Inflammatory macrophage (primary cell): ENCODE measurements at regions not wholly inside any gene's neighbourhood (a gene's known extent, or its start where the extent isn't known, plus 50 kb on each side); places are given as distances from the start of the nearest gene placed in this dataset.
"Not testable (repeated sequence)": the region's sequence is repeated elsewhere in the genome, so short reads cannot be mapped to it uniquely, and the experiment has no call there.

Experiments used
- DNase-seq, 2 donors: peaks; one replicate each; pipeline ENCODE4 v3.0.0-alpha.2; 2020 to 2022

DNA sequence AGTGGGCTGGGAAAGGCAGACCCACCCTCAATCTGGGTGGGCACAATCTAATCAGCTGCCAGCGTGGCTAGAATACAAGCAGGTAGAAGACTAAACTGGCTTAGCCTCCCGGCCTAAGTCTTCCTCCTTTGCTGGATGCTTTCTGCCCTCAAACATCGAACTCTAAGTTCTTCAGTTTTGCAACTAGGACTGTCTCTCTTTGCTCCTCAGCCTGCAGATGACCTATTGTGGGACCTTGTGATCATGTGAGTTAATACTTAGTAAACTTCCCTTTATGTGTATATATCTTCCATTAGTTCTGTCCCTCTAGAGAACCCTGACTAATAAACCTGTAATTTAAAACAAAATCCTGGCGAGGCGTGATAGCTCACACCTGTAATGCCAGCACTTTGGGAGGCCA is 51.8 kb upstream of the SLC39A8 start:
- DNase-seq, result peak; percentile 74 to 86

DNA sequence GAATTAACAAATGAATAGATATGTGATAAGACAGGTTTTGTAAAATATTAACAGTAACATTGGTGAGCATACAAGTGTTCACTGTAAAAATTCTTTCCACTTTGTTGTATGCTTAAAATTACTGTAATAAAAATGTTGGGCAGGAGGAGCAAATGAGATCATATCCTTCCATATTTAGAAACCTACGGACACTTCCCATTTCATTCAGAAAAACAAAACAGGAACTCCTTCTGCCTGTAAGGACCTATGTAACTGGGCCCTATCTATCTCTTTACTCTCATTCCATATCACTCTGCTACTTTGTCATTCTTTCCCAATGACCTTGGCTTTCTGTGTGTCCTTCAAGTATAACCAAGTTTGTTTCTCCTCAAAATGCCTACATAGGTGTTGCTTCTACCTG is 53.7 kb upstream of the SLC39A8 start:
- peak; percentile 59 to 83 for DNase-seq

GRCh38 chr4:102400898-102401297 is 55.6 kb upstream of the SLC39A8 start:
- no peak for DNase-seq

DNA sequence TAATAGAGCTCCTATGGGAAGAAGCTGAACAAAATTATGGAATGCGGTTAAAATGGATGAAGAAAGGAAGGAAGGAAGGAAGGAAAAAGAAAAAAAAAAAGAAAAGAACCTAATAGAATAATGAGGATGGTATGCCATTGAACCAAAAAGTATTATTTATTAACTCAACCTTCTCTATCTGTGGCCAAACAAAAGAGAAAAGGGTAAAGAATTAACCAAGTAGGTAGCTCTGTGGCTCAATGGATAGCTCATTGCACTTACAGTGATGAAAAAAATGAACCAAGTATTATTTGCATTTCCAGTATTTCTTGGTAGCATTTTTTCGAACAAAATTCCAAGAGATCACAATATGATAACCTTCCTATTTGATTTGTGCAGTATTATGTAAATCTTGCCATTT is 56.9 kb upstream of the SLC39A8 start:
- no peak for DNase-seq

DNA sequence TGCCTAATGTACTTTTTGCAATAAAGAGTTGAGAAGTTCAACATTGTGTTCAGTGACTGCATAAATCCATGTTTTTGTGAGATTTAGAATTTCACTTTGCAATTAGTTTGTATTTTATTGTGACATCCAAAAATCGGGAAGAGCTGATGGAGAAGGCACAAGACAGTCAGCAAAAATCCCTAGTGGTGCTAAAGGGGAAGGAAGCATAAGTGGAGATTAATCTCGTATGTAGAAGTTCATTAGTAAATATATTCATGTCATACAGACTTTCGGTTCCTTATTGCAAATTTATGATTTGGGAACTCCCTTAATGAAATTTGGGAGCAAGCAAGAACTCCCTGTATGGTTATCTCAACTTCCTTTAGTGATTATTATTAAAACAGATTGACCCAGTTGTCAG is 57.8 kb upstream of the SLC39A8 start:
- peak; percentile 72 to 85 for DNase-seq

DNA sequence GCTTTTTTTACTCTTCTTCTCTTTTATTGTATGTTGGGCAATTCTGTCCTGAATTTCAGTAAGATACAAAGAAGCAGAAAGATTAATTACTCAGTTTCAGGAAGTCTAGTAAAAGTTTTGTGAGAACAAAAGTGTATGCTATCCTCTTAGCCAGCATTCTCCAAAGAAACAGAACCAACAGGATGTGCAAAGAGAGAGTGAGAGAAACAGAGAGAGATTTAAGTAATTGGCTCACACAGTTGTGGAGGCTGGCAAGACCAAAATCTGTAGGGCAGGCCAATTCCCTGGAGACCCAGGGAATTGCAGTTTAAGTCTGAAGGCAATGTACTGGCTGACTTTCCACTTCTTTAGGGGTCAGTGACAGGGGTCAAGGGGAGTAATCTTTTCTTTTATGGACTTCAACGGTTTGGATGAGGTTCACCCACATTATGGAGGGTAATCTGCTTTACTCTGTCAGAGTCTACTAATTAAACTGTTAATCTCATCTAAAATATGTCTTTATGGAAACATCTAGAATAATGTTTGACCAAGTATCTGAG is 59.2 kb upstream of the SLC39A8 start:
- DNase-seq, result peak in 1 of 2 donors; percentile 70

- no peak for DNase-seq
These were observed 60.6 kb upstream of the SLC39A8 start for GRCh38 chr4:102405821-102406401.

DNA sequence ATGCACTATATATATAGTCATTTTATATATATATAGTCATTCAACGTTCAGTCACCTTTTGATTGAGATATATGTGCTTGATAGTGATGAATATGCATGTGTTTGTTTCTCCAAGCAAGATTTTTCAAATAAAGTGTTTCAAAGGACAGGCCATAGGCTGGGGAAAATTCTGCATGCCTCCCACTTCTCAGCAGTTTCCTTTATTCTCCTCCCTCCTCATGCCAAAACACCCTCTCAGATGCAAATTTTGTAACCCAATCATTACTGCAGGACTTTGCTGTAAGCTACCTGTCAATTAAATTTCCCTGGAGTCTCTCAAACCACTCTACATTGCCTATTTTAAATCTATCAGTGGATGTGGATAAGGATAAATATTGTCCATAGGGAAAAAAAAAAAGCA is 65.6 kb upstream of the SLC39A8 start:
- not testable (repeated sequence) for DNase-seq

DNA sequence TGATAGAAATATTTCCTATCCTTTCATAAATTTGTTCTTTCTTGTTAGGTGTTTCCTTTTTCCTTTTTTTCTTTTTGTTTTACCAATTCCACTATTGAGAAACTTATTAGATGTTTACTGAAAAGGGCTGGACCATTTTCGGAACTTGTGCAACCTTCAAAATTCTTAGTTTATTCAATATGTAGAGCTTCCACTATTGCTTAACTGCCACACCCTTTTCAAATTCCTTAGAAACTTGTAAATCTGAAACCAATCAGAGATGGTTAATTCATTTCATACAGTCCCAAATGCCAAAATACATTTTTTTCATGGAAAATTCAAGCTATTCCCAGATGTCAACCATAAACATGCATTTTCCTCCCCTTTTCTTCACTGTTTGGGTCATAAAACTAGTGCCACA is 66.1 kb upstream of the SLC39A8 start:
- peak in 1 of 2 donors; percentile 48 for DNase-seq

- no peak for DNase-seq
These were observed 71.5 kb upstream of the SLC39A8 start for GRCh38 chr4:102416765-102417164.

DNA sequence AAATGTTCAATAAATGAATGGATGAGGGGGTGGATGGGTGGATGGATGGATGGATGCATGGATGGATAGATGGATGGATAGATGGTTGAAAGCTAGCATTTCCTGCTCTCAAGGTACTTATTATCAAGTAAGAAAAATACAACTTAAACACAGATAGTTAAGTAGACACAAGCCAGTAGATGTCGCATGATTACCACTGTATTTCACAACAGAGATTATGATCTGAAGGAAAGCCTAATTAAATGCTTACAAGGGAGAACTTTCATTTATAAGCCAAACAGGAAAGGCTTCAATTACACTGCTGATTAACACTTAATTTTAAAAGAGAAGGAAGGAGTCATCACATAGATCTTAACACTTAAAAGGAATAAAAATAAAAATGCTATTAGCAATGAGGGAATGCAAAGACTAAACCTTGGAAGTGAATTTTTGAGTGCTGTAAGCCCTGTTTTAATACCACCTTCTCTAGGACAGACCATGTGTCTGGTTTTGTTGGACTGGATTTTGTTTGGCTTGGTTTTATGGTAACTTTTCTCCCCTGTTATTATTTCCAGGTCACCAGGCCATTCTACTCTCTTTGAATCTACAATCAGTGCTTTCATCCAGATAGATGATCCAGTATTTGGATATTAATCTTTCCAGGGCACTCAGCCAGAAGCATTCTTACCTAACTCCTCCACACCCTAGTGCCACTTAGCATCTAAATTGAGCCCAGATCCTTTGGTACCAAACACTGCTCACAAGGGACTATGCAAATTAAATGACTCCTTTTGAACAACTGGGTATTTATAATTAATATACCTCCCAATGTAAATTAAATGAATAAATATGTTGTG is 75.5 kb upstream of the SLC39A8 start:
- DNase-seq, result no peak

GRCh38 chr4:102422843-102423242 is 77.6 kb upstream of the SLC39A8 start:
- DNase-seq, result no peak

- no peak for DNase-seq
These were observed 77.8 kb upstream of the NFKB1 start for GRCh38 chr4:102423375-102423774.

DNA sequence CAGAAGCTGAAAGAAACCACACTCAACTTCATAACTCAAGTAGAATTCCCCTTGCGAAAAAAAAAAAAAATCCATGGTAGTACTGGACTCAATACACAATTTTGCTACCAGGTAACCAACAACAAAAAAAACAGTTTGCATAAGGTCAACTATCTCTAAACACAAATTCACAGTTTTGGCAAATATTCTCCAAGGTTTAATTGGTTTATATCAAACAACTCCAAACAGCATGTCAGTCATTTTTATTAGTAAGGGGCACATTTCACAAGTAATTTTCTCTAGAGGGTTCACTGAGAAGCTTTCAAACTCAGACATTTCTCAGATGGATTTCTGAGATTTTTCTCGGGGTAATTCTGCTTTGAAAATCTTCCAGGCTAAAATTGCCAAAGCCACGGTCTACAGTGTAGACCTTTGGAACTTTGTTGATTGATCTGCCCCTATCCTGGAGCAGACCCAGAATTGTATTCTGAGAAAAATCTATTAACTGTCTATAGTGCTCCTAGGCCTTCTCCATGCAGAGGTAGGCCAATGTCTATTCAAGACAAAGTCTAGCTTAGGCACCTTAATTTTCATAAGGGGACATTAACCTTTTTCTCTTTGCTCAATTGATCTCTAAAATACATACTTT is 73.7 kb upstream of the NFKB1 start:
- DNase-seq, result no peak

- DNase-seq, result no peak
These were observed 73.0 kb upstream of the NFKB1 start for GRCh38 chr4:102428122-102428521.

- DNase-seq, result no peak
These were observed 71.6 kb upstream of the NFKB1 start for GRCh38 chr4:102429553-102429952.

GRCh38 chr4:102430461-102430910 is 70.7 kb upstream of the NFKB1 start:
- no peak for DNase-seq

GRCh38 chr4:102431608-102431961 is 69.6 kb upstream of the NFKB1 start:
- no peak for DNase-seq

- DNase-seq, result no peak
These were observed 64.0 kb upstream of the NFKB1 start for GRCh38 chr4:102437111-102437510.

DNA sequence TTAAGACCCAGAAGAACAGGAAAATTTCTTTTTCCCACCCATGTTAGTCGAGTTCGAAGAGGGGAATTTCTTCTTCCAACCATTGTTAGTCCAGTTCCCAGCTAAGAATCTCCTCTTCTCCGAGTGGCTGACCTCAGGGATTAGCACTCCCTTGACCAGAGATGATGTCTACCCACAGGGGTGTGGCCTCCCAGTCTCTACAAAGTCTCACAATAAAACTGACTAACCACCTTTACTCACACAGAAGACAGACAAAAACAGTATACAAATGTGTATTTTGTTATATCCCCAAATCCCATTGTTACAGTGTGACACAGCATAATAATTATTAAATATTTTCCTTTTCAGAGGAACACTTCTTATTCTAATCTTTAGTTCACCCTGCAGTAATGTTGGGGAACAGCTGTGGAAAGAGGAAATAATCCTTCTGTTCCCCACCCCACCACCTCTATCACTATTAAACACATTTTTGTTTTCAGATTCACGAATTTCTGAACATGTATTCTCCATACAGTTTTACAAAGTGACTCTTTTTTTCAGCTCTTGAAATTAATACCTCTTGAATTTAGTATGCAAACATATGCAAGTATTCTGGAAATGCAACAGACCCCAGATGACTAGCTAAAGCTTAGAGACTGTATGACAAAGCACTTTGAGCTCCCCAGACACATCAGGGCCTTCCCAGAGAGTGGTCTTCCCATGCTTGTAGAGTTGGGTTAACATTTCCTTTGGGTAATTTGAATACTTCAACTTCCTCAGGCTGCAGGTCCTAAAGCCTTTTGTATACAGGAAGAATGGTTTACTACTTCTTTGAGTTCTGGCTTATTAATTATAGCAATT is 62.5 kb upstream of the NFKB1 start:
- DNase-seq, result no peak

- peak in 1 of 2 donors; percentile 23 for DNase-seq
These were observed 61.9 kb upstream of the NFKB1 start for GRCh38 chr4:102439236-102439614.

DNA sequence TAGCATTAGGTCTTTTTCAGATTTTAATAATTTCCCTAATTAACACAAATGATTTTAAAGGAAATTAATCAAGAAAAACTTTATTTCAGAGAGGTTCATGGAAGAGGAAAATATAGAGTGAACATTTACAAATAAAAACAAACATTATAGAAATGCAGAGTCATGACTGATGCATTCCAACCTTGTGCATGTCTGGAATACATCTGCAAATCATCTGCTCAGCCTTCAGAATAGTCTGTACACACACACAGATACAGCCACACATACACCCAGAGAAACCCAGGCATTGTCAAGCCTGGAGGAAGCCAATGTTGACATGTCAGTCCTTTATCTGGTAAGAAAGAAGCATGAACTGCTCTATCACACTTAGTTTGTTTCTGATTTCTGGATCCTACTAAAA is 61.3 kb upstream of the NFKB1 start:
- DNase-seq, result no peak

- no peak for DNase-seq
These were observed 60.7 kb upstream of the NFKB1 start for GRCh38 chr4:102440498-102440897.
